CD8-positive, alpha-beta memory T cell (primary cell): ENCODE measurements at regions not wholly inside any gene's neighbourhood (a gene's known extent, or its start where the extent isn't known, plus 50 kb on each side); places are given as distances from the start of the nearest gene placed in this dataset.

ENCODE experiments used
- CTCF ChIA-PET: fragments of 350-600 bp; sonication (Branson Sonifier 250); formaldehyde crosslinking; loops from one replicate; lab custom pipeline; 2021; ENCODE audit warnings: antibody characterized with exemption; lab: Charles Lee
- POLR2A ChIA-PET: fragments of 350-600 bp; sonication (Branson Sonifier 250); formaldehyde crosslinking; loops from one replicate; lab custom pipeline; 2021; ENCODE audit warnings: antibody characterized with exemption; lab: Charles Lee
- DNase-seq, 5 donors: peaks; one replicate each; pipeline versions ENCODE4 v3.0.0 to v3.0.0-alpha.2; 2020 to 2022; ENCODE audit warnings: mixed read lengths in 1 of 5
- H3K27ac ChIP-seq: one replicate; pipeline ENCODE4 v1.7.0; 2013; ENCODE audit warnings: low read depth, mild to moderate bottlenecking, low read length, moderate library complexity
- H3K27me3 ChIP-seq: 2 replicates; pipeline ENCODE4 v1.7.0; 2013; ENCODE audit warnings: low read length, mild to moderate bottlenecking; ENCODE audit not compliant: insufficient read depth, poor library complexity, severe bottlenecking
- H3K36me3 ChIP-seq: 2 replicates; pipeline ENCODE4 v1.7.0; 2013; ENCODE audit warnings: mild to moderate bottlenecking, low read length, moderate library complexity; ENCODE audit not compliant: insufficient read depth
- H3K4me1 ChIP-seq: 2 replicates; pipeline ENCODE4 v1.7.0; 2013; ENCODE audit warnings: mild to moderate bottlenecking, low read length, moderate library complexity; ENCODE audit not compliant: insufficient read depth
- H3K4me3 ChIP-seq: 2 replicates; pipeline ENCODE4 v1.7.0; 2013; ENCODE audit warnings: mild to moderate bottlenecking, low read length
- H3K9me3 ChIP-seq: 2 replicates; pipeline ENCODE4 v1.7.0; 2013; ENCODE audit warnings: mild to moderate bottlenecking, low read length
- H3K27ac Mint-ChIP-seq, 8 donors: one replicate each; pipeline ENCODE4 v1.8.0; 2020 to 2021; ENCODE audit warnings: mixed read lengths in 8 of 8, mild to moderate bottlenecking in 6 of 8, inconsistent platforms in 3 of 8, moderate library complexity in 3 of 8
- H3K27me3 Mint-ChIP-seq, 2 donors: one replicate each; pipeline ENCODE4 v1.8.0; 2020 to 2021; ENCODE audit warnings: mixed read lengths in 2 of 2, mild to moderate bottlenecking in 1 of 2, moderate library complexity in 1 of 2
- H3K36me3 Mint-ChIP-seq, 3 donors: one replicate each; pipeline ENCODE4 v1.8.0; 2020 to 2021; ENCODE audit warnings: mixed read lengths in 3 of 3, inconsistent platforms in 1 of 3, mild to moderate bottlenecking in 1 of 3
- H3K4me1 Mint-ChIP-seq, 3 donors: one replicate each; pipeline ENCODE4 v1.8.0; 2020 to 2021; ENCODE audit warnings: mixed read lengths in 3 of 3, inconsistent platforms in 1 of 3, mild to moderate bottlenecking in 1 of 3
- H3K4me3 Mint-ChIP-seq, 7 donors: one replicate each; pipeline ENCODE4 v1.8.0; 2020 to 2021; ENCODE audit warnings: mixed read lengths in 7 of 7, mild to moderate bottlenecking in 6 of 7, moderate library complexity in 4 of 7, inconsistent platforms in 2 of 7
- H3K9me3 Mint-ChIP-seq, 5 donors: one replicate each; pipeline ENCODE4 v1.8.0; 2020 to 2022; ENCODE audit warnings: mixed read lengths in 5 of 5, mild to moderate bottlenecking in 3 of 5, moderate library complexity in 2 of 5, inconsistent platforms in 1 of 5

DNA sequence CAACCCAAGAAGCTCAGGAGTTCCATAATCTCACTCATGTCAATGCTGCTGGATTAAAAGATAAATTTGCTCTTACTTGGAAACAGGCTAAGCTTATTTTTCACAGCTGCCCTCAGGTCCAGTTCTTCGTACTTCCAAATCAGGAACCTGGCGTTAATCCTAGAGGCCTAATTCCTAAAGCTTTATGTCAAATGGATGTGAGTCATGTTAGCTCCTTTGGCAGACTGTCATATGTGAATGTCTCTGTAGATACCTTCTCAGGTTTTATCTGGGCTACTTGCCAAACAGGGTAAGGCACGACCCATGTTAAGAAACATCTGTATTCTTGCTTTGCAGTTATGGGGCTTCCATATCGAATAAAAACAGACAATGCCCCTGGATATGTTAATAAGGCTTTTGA, 504.6 kb downstream of the ALG10 start:
- H3K36me3 ChIP-seq, result no peaks in the 10 kb centered on the region
- H3K4me1 ChIP-seq, result no peaks in the 10 kb centered on the region
- H3K27ac Mint-ChIP-seq, result no peak overlapping the region
- no peak for DNase-seq
- H3K27me3 ChIP-seq, result no peaks in the 10 kb centered on the region
- H3K4me3 Mint-ChIP-seq, result no peak overlapping the region
- H3K4me1 Mint-ChIP-seq, result no peaks in the 10 kb centered on the region
- H3K27me3 Mint-ChIP-seq, result no peaks in the 10 kb centered on the region
- H3K4me3 ChIP-seq, result no peak overlapping the region
- H3K9me3 ChIP-seq, result no peaks in the 10 kb centered on the region
- H3K9me3 Mint-ChIP-seq, result peaks cover 17 to 49% (median 27%) of the 10 kb centered on the region in 5 donors
- H3K36me3 Mint-ChIP-seq, result peaks cover 0 to 3% (median 2%) of the 10 kb centered on the region in 3 donors
- ChIA-PET POLR2A (no interaction called here), CTCF (no interaction called here)
- H3K27ac ChIP-seq, result no peak overlapping the region

DNA sequence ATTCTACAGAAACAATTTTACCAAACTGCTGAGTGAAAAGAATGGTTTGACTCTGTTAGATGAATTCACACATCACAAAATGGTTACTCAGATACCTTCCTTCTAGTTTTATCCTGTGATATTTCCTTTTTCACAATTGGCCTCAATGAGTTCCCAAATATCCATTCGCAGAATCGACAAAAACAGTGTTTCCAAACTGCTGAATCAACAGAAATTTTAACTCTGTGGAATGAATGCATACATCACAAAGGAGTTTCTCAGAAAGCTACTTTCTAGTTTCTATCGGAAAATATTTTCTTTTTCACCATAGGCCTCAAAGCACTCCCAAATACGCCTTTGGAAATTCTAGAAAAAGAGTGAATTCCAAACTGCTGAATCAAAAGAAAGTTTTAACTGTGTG, 525.0 kb downstream of the ALG10 start:
- H3K9me3 ChIP-seq, result peaks cover 12% of the 10 kb centered on the region
- Mint-ChIP-seq H3K4me1 (no peaks in the 10 kb centered on the region), H3K9me3 (peaks cover 28 to 72% (median 49%) of the 10 kb centered on the region in 5 donors), H3K36me3 (no peaks in the 10 kb centered on the region), H3K27me3 (no peaks in the 10 kb centered on the region), H3K4me3 (no peak overlapping the region), H3K27ac (no peak overlapping the region)
- H3K27ac ChIP-seq, result no peak overlapping the region
- CTCF ChIA-PET, result no interaction called here
- H3K36me3 ChIP-seq, result no peaks in the 10 kb centered on the region
- POLR2A ChIA-PET, result no interaction called here
- H3K27me3 ChIP-seq, result no peaks in the 10 kb centered on the region
- no peaks in the 10 kb centered on the region for H3K4me1 ChIP-seq
- H3K4me3 ChIP-seq, result no peak overlapping the region
- no peak for DNase-seq

DNA sequence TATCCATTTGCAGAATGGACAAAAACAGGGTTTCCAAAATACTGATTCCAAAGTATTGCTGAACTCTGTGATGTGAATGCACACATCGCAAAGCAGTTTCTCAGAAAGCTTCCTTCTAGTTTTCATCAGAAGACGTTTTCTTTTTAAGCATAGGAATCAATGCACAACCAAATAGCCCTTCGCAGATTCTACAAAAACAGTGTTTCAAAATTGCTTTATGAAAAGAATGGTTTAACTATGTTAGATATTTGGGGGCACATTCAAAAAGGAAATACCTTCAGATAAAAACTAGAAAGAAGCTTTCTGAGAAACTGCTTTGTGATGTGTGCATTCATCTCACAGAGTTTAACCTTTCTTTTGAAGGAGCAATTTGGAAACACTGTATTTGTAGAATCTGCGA, 569.7 kb downstream of the ALG10 start:
- no peaks in the 10 kb centered on the region for H3K27me3 Mint-ChIP-seq
- peaks cover 16% of the 10 kb centered on the region for H3K9me3 ChIP-seq
- H3K4me3 Mint-ChIP-seq, result no peak overlapping the region
- DNase-seq, result no peak
- no peaks in the 10 kb centered on the region for H3K27me3 ChIP-seq
- H3K27ac Mint-ChIP-seq, result no peak overlapping the region
- no peaks in the 10 kb centered on the region for H3K36me3 Mint-ChIP-seq
- H3K27ac ChIP-seq, result no peak overlapping the region
- POLR2A ChIA-PET, result no interaction called here
- no peaks in the 10 kb centered on the region for H3K36me3 ChIP-seq
- H3K4me3 ChIP-seq, result no peak overlapping the region
- no peaks in the 10 kb centered on the region for H3K4me1 Mint-ChIP-seq
- peaks cover 31 to 80% (median 67%) of the 10 kb centered on the region in 5 donors for H3K9me3 Mint-ChIP-seq
- CTCF ChIA-PET, result no interaction called here
- no peaks in the 10 kb centered on the region for H3K4me1 ChIP-seq

DNA sequence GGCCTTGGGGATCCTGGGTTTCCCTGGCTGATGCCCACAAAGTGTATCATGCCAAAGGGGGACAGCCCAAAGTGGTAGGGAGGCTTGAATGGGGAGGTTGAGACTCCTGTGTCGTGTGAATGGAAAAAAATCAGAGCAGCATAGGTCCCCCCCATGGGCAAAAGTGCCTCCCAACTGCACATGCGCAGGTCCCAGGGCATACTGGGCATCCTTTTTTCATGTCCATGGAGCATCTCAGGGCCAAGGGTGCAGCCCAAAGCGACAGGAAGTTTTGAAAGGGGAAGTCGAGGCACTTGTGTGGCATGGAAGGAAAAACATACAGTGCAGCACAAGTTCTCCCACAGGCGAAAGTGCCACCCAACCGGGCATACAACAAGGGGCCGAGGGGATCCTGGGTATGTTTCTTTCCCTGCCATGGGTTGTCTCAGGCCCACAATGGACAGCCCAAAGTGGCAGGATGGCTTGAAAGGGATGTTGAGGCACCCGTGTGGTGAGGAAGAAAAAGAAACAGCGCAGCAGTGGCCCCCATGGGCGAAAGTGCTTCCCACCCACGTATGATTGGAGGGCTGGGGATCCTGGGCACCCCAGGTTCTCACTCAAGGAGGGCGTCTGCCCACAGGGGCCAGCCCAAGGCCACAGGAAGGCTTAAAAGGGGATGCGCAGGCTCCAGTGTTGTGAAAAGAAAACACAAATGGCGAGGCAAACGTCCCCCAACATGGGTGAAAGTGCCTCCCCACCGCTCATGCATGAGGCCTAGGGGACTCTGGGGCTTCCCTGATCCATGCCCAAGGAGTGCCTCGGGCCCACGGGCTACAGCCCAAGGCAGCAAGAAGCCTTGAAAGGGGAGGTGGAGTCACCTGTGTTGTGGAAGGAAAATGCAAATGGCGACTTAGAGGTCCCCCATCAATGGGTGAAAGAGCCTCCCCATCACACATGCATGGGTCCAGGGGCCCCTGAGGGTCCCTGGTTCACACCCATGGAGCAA, 573.7 kb downstream of the ALG10 start:
- Histone ChIP-seq H3K9me3 (peaks cover 16% of the 10 kb centered on the region), H3K4me3 (no peak overlapping the region), H3K27ac (no peak overlapping the region), H3K36me3 (no peaks in the 10 kb centered on the region), H3K27me3 (no peaks in the 10 kb centered on the region), H3K4me1 (no peaks in the 10 kb centered on the region)
- Mint-ChIP-seq H3K9me3 (peaks cover 31 to 84% (median 62%) of the 10 kb centered on the region in 5 donors), H3K36me3 (no peaks in the 10 kb centered on the region), H3K27ac (no peak overlapping the region), H3K4me1 (no peaks in the 10 kb centered on the region), H3K27me3 (peaks cover 0 to 1% of the 10 kb centered on the region in 2 donors), H3K4me3 (no peak overlapping the region)
- DNase-seq, result no peak
- CTCF ChIA-PET, result no interaction called here
- POLR2A ChIA-PET, result no interaction called here

DNA sequence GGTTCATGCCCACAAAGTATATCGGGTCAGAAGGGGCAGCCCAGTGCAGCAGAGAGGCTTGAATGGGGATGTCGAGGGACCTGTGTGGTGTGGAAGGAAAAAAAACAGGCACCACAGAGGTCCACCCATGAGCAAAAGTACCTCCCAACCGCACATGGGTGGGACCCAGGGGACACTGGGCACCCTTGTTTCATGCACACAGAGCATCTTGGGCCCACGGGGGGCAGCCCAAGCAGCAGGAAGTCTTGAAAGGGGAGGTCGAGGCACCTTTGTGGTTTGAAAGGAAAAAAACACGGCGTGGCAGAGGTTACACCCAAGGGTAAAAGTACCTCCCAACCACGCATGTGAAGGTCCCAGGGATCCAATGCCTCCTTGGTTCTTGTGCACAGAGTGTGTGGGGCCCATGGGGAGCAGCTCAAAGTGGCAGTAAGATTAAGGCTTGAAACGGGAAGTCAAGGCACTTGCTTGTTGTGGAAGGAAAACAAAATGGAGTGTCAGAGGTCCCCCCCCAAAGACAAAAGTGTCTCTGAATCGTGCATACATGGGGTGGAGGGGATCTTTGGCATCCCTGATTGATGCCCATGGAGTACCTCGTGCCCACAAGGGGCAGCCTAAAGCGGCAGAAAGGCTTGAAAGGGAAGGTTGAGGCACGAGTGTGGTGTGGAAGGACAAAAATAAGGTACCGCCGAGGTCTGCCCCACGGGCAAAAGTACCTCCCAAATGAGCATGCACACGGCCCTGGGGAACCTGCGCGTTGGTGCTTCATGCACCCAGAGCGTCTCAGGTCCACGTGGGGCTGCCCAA, 575.5 kb downstream of the ALG10 start:
- H3K9me3 ChIP-seq, result peaks cover 6% of the 10 kb centered on the region
- Mint-ChIP-seq H3K9me3 (peaks cover 21 to 78% (median 54%) of the 10 kb centered on the region in 5 donors), H3K27ac (no peak overlapping the region), H3K27me3 (peaks cover 0 to 1% of the 10 kb centered on the region in 2 donors), H3K4me3 (no peak overlapping the region), H3K4me1 (no peaks in the 10 kb centered on the region), H3K36me3 (no peaks in the 10 kb centered on the region)
- H3K4me3 ChIP-seq, result no peak overlapping the region
- ChIA-PET CTCF (no interaction called here), POLR2A (no interaction called here)
- DNase-seq, result no peak
- H3K27ac ChIP-seq, result no peak overlapping the region
- no peaks in the 10 kb centered on the region for H3K4me1 ChIP-seq
- no peaks in the 10 kb centered on the region for H3K27me3 ChIP-seq
- H3K36me3 ChIP-seq, result no peaks in the 10 kb centered on the region

DNA sequence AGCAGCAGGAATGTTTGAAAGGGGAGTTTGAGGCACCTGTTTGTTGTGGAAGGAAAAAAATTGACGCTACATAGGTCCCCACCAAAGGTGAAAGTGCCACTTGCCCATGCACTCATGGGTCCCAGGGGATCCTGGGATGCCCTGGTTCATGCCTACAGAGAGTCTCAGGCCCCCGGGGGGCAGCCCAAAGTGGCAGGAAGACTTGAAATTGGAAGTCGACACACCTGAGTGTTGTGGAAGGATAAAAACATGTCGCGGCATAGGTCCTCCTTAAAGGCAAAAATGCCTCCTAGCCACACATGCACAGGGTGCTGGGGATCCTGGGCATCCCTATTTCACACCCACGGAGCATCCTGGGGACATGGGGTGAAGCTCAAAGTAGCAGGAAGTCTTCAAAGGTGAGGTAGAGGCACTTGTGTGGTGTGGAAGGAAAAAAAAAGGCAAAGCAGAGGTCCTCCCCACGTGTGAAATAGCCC, 576.1 kb downstream of the ALG10 start:
- ChIA-PET CTCF (no interaction called here), POLR2A (no interaction called here)
- Mint-ChIP-seq H3K9me3 (peaks cover 15 to 78% (median 52%) of the 10 kb centered on the region in 5 donors), H3K27me3 (peaks cover 0 to 3% of the 10 kb centered on the region in 2 donors), H3K36me3 (no peaks in the 10 kb centered on the region), H3K4me3 (no peak overlapping the region), H3K4me1 (no peaks in the 10 kb centered on the region), H3K27ac (no peak overlapping the region)
- H3K36me3 ChIP-seq, result no peaks in the 10 kb centered on the region
- H3K4me3 ChIP-seq, result no peak overlapping the region
- no peak for DNase-seq
- no peak overlapping the region for H3K27ac ChIP-seq
- peaks cover under 1% of the 10 kb centered on the region for H3K9me3 ChIP-seq
- no peaks in the 10 kb centered on the region for H3K4me1 ChIP-seq
- no peaks in the 10 kb centered on the region for H3K27me3 ChIP-seq

DNA sequence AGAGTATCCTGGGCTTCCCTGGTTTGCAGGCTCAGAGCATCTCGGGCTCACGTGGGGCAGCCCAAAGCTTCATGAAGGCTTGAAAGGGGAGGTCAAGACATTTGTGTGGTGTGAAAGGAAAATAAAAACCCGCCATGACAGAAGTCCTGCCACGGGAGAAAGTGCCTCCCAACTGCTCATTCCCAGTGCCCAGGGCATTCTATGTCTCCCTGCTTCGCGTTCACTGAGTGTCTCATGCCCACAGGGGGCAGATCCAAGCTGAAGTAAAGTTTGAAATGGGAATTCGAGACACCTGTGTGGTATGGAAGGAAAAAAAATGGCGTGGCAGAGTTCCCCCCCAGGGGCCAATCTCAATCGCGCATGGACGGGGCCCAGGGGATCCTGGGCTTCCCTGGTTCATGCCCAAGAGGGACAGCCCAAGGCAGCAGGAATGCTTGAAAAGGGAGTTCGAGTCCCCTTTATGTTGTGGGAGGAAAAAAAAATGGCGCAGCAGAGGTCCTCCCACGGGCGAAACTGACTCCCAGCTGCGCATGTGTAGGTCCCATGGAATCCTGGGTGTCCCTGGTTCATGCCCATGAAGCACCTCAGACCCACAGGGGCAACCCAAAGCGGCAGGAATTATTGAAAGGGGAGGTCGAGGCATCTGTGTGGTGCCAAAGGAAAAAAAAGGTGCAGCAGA, 576.7 kb downstream of the ALG10 start:
- H3K4me3 Mint-ChIP-seq, result no peak overlapping the region
- no peaks in the 10 kb centered on the region for H3K36me3 Mint-ChIP-seq
- Histone ChIP-seq H3K36me3 (no peaks in the 10 kb centered on the region), H3K9me3 (no peaks in the 10 kb centered on the region), H3K4me3 (no peak overlapping the region), H3K27ac (no peak overlapping the region), H3K27me3 (no peaks in the 10 kb centered on the region), H3K4me1 (no peaks in the 10 kb centered on the region)
- peaks cover 12 to 78% (median 47%) of the 10 kb centered on the region in 5 donors for H3K9me3 Mint-ChIP-seq
- H3K4me1 Mint-ChIP-seq, result no peaks in the 10 kb centered on the region
- peaks cover 0 to 3% of the 10 kb centered on the region in 2 donors for H3K27me3 Mint-ChIP-seq
- DNase-seq, result no peak
- ChIA-PET POLR2A (no interaction called here), CTCF (no interaction called here)
- no peak overlapping the region for H3K27ac Mint-ChIP-seq
